ENCODE measurements at regions not wholly inside any gene's neighbourhood (a gene's known extent, or its start where the extent isn't known, plus 50 kb on each side); places are given as distances from the start of the nearest gene placed in this dataset.

GRCh38 chr12:130064999-130065398, 97.3 kb upstream of the FZD10 start:
- Histone ChIP-seq H3K4me1 (peaks cover 0 to under 1% (median 0%) of the 10 kb centered on the region in 4 donors), H3K36me3 (no peaks in the 10 kb centered on the region), H3K4me3 (no peak overlapping the region), H3K9me3 (no peaks in the 10 kb centered on the region), H3K27ac (no peak overlapping the region), H3K27me3 (peaks cover 0 to 2% of the 10 kb centered on the region in 2 donors)
- intact Hi-C loops (cut with DNase I; ENCODE audit: low total_unique reads) = no loop called here
- TF ChIP-seq CTCF (IDR thresholded peaks at IDR 0.05) = no peak
- no peak for DNase-seq

GRCh38 chr12:130066742-130067141, 95.5 kb upstream of the FZD10 start:
- Histone ChIP-seq H3K36me3 (no peaks in the 10 kb centered on the region), H3K4me3 (no peak overlapping the region), H3K4me1 (peaks cover 0 to 8% (median 3%) of the 10 kb centered on the region in 4 donors), H3K27ac (no peak overlapping the region), H3K9me3 (no peaks in the 10 kb centered on the region), H3K27me3 (peaks cover 0 to 2% of the 10 kb centered on the region in 2 donors)
- no peak for DNase-seq
- TF ChIP-seq CTCF (IDR thresholded peaks at IDR 0.05) = no peak
- intact Hi-C loops (cut with DNase I; ENCODE audit: low total_unique reads) = no loop called here

- Histone ChIP-seq H3K27ac (no peak overlapping the region), H3K27me3 (peaks cover 0 to 2% of the 10 kb centered on the region in 2 donors), H3K36me3 (no peaks in the 10 kb centered on the region), H3K9me3 (no peaks in the 10 kb centered on the region), H3K4me3 (no peak overlapping the region), H3K4me1 (peaks cover 0 to 8% (median 3%) of the 10 kb centered on the region in 4 donors)
- intact Hi-C loops (cut with DNase I; ENCODE audit: low total_unique reads) = no loop called here
- TF ChIP-seq CTCF (IDR thresholded peaks at IDR 0.05) = no peak
- DNase-seq = no peak
Observed at GRCh38 chr12:130068741-130069140, 93.5 kb upstream of the FZD10 start.

GRCh38 chr12:130070126-130070611, 92.1 kb upstream of the FZD10 start:
- DNase-seq = peak; percentile 39 to 73
- peak overlapping the region; percentile 36 to 48 for H3K4me3 ChIP-seq
- H3K27ac ChIP-seq = peak overlapping the region in 1 of 2 donors; percentile 45
- H3K36me3 ChIP-seq = no peaks in the 10 kb centered on the region
- H3K9me3 ChIP-seq = no peaks in the 10 kb centered on the region
- peaks cover 0 to 8% of the 10 kb centered on the region in 2 donors for H3K27me3 ChIP-seq
- TF ChIP-seq CTCF (IDR thresholded peaks at IDR 0.05) = no peak
- peaks cover 0 to 8% (median 3%) of the 10 kb centered on the region in 4 donors for H3K4me1 ChIP-seq
- intact Hi-C loops (cut with DNase I; ENCODE audit: low total_unique reads) = no loop called here

GRCh38 chr12:130073721-130074120, 88.5 kb upstream of the FZD10 start:
- Histone ChIP-seq H3K27ac (no peak overlapping the region), H3K4me3 (no peak overlapping the region), H3K9me3 (no peaks in the 10 kb centered on the region), H3K27me3 (peaks cover 0 to 7% of the 10 kb centered on the region in 2 donors), H3K36me3 (no peaks in the 10 kb centered on the region), H3K4me1 (peaks cover 0 to 8% (median 3%) of the 10 kb centered on the region in 4 donors)
- no peak for DNase-seq
- TF ChIP-seq CTCF (IDR thresholded peaks at IDR 0.05) = no peak
- intact Hi-C loops (cut with DNase I; ENCODE audit: low total_unique reads) = no loop called here

Data from tibial artery (tissue), 4 donors.